H1 (cell line): ENCODE measurements at regions not wholly inside any gene's neighbourhood (a gene's known extent, or its start where the extent isn't known, plus 50 kb on each side); places are given as distances from the start of the nearest gene placed in this dataset.

Experiments used
- ASH2L ChIP-seq: fragments of 200-600, 300-600 bp; sonication (generic); IDR thresholded peaks from one replicate; pipeline ENCODE4 v1.7.1; 2017; ENCODE audit warnings: low read length
- BCL11A ChIP-seq, 2 experiments: IDR thresholded peaks; one replicate each; pipeline ENCODE4 v1.6.1; 2011; ENCODE audit warnings: low read depth in 2 of 2, low read length in 2 of 2, mild to moderate bottlenecking in 2 of 2
- CEBPB ChIP-seq: IDR thresholded peaks from 2 replicates; pipeline ENCODE4 v1.6.1; 2012; ENCODE audit warnings: low read depth, low read length
- CHD2 ChIP-seq: IDR thresholded peaks from 2 replicates; pipeline ENCODE4 v1.6.1; 2012; ENCODE audit warnings: low read length, improper control_type of control experiment
- CTBP2 ChIP-seq: IDR thresholded peaks from 2 replicates; pipeline ENCODE4 v1.7.0; 2011; ENCODE audit warnings: borderline replicate concordance, mild to moderate bottlenecking, moderate library complexity, mixed read lengths, low read length; ENCODE audit not compliant: insufficient read depth, insufficient read length
- EZH2 ChIP-seq: fragments of 200-600 bp; sonication (generic); IDR thresholded peaks from 2 replicates; pipeline ENCODE4 v1.7.1; 2012; ENCODE audit warnings: low read depth, mild to moderate bottlenecking, moderate library complexity, low read length, inconsistent platforms; ENCODE audit not compliant: severe bottlenecking
- FOSL1 ChIP-seq: IDR thresholded peaks from 2 replicates; pipeline ENCODE4 v1.6.1; 2011; ENCODE audit warnings: mild to moderate bottlenecking, low read depth, low read length, moderate library complexity; ENCODE audit not compliant: insufficient read depth
- GTF2F1 ChIP-seq: IDR thresholded peaks from 2 replicates; pipeline ENCODE4 v1.6.1; 2012; ENCODE audit warnings: low read depth, low read length, improper control_type of control experiment, borderline replicate concordance
- HDAC6 ChIP-seq: IDR thresholded peaks from one replicate; pipeline ENCODE4 v1.7.1; 2012; ENCODE audit warnings: low read depth, mild to moderate bottlenecking, inconsistent platforms, low read length, moderate library complexity
- JUN ChIP-seq: IDR thresholded peaks from 2 replicates; pipeline ENCODE4 v1.6.1; 2011; ENCODE audit warnings: low read depth, mild to moderate bottlenecking, improper control_type of control experiment, low read length
- RAD21 ChIP-seq, 2 experiments: IDR thresholded peaks in 1 of 2; conservative IDR thresholded peaks in 1 of 2; 2 replicates each; pipeline ENCODE4 v1.6.1; 2011; ENCODE audit warnings: low read depth in 2 of 2, low read length in 2 of 2, improper control_type of control experiment in 1 of 2, inconsistent platforms in 1 of 2, mild to moderate bottlenecking in 1 of 2, moderate library complexity in 1 of 2
- RFX5 ChIP-seq: IDR thresholded peaks from 2 replicates; pipeline ENCODE4 v1.6.1; 2011; ENCODE audit warnings: low read depth, low read length, improper control_type of control experiment, borderline replicate concordance
- RNF2 ChIP-seq: fragments of 200-900, 300-1000 bp; sonication (generic); IDR thresholded peaks from 2 replicates; pipeline ENCODE4 v1.7.1; 2016; ENCODE audit warnings: borderline replicate concordance, low read depth, mild to moderate bottlenecking, antibody characterized with exemption, low read length; ENCODE audit not compliant: poor library complexity, severe bottlenecking; ENCODE audit errors: missing control alignments
- TBP ChIP-seq: IDR thresholded peaks from 2 replicates; pipeline ENCODE4 v1.6.1; 2011; ENCODE audit warnings: low read depth, low read length, improper control_type of control experiment
- TF ChIP-seq, protein P1 (sequence below), 3 experiments: IDR thresholded peaks; 1 replicate in 2 of 3; 2 replicates in 1 of 3; pipeline versions ENCODE4 v1.5.1 to v1.6.1; 2011; ENCODE audit warnings: low read length in 3 of 3, mild to moderate bottlenecking in 3 of 3, inconsistent platforms in 2 of 3, low read depth in 1 of 3, moderate library complexity in 1 of 3; ENCODE audit not compliant: insufficient read depth in 1 of 3; ENCODE audit errors: control extremely low read depth in 1 of 3
- TF ChIP-seq, protein P2 (sequence below): IDR thresholded peaks from 2 replicates; pipeline ENCODE4 v1.6.1; 2012; ENCODE audit warnings: inconsistent platforms

DNA sequence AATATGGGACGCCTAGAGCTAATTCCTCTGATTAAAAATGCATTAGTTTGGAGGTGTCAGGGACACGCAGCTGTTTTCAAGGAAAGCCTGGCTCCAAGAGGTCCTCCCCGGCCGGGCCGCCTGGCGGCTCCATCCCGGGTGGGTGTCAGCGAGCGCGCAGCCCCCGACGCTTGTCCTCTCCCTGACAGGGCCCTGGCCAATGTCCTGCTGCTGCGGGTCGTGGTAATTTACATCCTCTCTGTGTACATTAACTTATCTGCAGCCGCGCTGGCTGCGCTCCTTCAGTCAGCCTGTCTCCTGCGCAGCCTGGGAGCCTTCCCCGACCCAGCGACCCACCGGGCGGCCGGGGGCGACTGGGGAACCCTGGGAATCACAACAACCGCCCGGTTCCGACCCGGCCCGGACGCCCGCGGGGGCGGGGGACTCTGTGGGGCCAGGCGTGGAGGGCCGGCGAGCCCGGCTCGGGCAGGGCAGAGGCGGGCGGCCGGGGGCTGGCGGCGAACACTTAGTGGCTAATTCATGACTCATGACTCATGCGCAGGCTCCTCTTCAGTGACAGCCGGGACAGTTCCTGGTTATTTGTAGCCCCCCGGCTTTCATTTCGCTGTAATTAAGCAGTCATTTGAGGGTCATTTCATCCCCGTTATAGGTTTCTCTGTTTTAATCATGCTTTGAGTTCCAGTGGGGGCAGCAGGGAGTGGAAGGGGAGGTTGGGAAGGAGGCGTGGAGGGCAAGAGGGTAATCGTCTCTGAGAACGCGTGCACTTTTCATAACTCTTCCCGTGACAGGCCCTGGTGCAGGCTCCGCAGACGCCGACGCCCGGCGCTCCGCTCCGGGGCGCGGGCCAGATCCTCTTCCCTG is 141.9 kb upstream of the CTAGE1 start (continued):
- TF ChIP-seq, protein P1, sequence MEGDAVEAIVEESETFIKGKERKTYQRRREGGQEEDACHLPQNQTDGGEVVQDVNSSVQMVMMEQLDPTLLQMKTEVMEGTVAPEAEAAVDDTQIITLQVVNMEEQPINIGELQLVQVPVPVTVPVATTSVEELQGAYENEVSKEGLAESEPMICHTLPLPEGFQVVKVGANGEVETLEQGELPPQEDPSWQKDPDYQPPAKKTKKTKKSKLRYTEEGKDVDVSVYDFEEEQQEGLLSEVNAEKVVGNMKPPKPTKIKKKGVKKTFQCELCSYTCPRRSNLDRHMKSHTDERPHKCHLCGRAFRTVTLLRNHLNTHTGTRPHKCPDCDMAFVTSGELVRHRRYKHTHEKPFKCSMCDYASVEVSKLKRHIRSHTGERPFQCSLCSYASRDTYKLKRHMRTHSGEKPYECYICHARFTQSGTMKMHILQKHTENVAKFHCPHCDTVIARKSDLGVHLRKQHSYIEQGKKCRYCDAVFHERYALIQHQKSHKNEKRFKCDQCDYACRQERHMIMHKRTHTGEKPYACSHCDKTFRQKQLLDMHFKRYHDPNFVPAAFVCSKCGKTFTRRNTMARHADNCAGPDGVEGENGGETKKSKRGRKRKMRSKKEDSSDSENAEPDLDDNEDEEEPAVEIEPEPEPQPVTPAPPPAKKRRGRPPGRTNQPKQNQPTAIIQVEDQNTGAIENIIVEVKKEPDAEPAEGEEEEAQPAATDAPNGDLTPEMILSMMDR (IDR thresholded peaks at IDR 0.05; ENCODE audit: control extremely low read depth in 1 of 3, insufficient read depth in 1 of 3, low read depth in 1 of 3, low read length in 3 of 3) = no peak
- TF ChIP-seq CTBP2 = no peak
- TF ChIP-seq, protein P2, sequence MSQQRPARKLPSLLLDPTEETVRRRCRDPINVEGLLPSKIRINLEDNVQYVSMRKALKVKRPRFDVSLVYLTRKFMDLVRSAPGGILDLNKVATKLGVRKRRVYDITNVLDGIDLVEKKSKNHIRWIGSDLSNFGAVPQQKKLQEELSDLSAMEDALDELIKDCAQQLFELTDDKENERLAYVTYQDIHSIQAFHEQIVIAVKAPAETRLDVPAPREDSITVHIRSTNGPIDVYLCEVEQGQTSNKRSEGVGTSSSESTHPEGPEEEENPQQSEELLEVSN = no peak
- no peak for TF ChIP-seq RAD21 (IDR thresholded peaks at IDR 0.05 in 1 of 2, conservative IDR thresholded peaks at IDR 0.05 in 1 of 2; ENCODE audit: low read depth in 2 of 2, low read length in 2 of 2)
- TF ChIP-seq HDAC6 = no peak
- TF ChIP-seq GTF2F1 = no peak
- TF ChIP-seq ASH2L = no peak
- no peak for TF ChIP-seq TBP
- no peak for TF ChIP-seq CEBPB
- peak; percentile 80 for TF ChIP-seq EZH2
- no peak for TF ChIP-seq RFX5
- TF ChIP-seq CHD2 = no peak
- TF ChIP-seq FOSL1 = no peak
- TF ChIP-seq JUN = no peak
- TF ChIP-seq BCL11A (IDR thresholded peaks at IDR 0.05; ENCODE audit: low read depth in 2 of 2, low read length in 2 of 2) = no peak
- peak; percentile 64 for TF ChIP-seq RNF2
- TF ChIP-seq, all 59 proteins: peak for 6
